DMS114 treated with DMSO at 0.1 percent for 48 hours (cell line): ENCODE measurements at regions not wholly inside any gene's neighbourhood (a gene's known extent, or its start where the extent isn't known, plus 50 kb on each side); places are given as distances from the start of the nearest gene placed in this dataset.

Source experiments
- DNase-seq: peaks from one replicate; lab custom pipeline; 2025; ENCODE audit not compliant: unreplicated experiment; lab: John Stamatoyannopoulos, UW

GRCh38 chrX:21126661-21127060, 247.6 kb upstream of the CNKSR2 start:
- DNase-seq = no peak

GRCh38 chrX:21131346-21131745, 242.9 kb upstream of the CNKSR2 start:
- DNase-seq = no peak

GRCh38 chrX:21131786-21132185, 242.4 kb upstream of the CNKSR2 start:
- DNase-seq = no peak

DNA sequence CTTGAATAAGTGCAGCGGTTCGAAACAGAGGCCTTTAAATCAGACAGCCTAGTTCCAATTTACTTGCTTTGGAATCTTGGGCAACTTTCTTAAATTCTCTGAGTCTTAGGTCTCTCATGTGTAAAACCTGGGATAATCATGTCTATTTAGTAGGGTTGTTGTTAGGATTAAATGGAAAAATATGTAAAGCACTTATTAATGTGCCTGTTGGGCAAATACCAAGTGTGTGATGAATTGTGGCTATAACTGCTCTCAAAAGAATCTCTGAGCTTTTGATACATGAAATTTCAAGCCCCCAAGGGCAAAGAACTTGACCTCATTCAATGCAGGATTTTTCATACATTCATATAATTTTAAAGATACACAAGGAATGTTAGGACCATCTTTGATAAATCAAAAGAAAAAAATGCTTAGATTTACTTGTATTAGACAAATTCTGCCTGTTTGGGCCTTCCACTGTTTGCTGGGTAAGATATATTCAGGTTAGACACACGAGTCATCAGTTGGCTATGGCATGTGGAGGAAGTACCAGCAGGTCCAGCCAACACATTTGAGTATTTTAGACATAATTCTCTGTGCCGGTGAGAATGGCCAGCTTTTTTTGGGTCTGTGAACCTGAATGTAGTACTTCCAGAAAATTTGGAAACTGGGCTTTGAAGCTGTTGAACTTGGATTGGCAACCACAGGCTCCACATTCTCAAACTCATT, 241.4 kb upstream of the CNKSR2 start:
- DNase-seq = no peak

DNA sequence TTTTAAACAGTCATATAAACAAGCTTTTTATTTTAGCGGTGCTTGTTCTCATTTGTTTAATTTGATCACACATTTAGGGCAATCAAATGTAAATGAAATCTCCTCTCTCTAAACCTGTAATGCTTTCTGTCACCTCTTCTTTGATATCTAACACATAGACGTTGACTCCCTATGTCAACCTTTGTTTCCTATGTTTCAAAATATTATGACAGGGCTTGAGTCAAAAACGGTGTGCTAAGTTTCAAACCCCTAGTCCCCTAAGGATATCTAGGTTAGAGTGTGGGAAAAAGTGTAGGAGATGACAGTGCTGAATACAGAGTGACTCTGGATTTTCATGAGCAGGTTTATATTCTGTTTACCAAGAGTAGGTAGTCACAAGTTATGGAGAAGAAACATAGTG, 224.0 kb upstream of the CNKSR2 start:
- no peak for DNase-seq

GRCh38 chrX:21151051-21151450, 223.2 kb upstream of the CNKSR2 start:
- DNase-seq = no peak

- DNase-seq = no peak
Observed at GRCh38 chrX:21153033-21153432, 221.2 kb upstream of the CNKSR2 start.

DNA sequence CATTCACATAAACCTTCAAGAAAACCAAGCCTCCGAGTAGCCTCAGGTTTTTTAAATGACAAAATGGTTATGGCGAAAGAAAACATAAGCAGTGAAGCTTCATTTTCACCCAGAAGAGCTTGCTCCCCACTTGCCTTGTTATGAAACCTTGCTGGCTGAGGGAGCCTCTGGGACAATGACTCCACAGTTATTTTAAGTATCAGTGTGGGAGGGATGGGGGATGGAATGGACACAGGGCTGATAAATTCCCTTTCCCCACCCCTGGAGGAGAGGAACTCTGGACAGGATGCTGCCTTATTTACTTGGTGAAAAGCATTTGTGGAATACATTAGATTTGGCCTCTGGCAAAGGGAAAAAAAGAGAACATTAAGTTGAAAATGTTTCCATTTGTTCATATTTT, 220.7 kb upstream of the CNKSR2 start:
- no peak for DNase-seq

- DNase-seq = no peak
Observed at GRCh38 chrX:21155916-21156315, 218.3 kb upstream of the CNKSR2 start.

GRCh38 chrX:21156632-21157031, 217.6 kb upstream of the CNKSR2 start:
- no peak for DNase-seq

DNA sequence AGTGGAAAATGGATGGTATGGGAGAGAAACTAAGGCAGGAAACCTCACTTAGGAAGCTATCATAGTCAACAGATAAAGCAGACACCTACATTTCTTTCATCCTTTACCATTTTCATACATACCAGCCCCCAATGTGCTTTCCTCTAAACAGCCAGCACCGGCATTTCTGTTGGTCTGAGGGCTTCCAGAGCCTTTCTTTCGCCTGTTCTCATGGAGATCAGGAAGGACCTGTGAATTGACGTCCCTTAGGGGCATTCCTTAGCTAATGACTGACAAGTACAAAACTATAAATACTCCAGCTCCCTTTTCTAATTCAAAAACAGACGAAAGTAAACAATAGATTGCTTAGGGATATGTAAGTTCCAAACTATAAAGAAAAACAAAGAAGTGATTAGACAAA, 215.5 kb upstream of the CNKSR2 start:
- DNase-seq = no peak

GRCh38 chrX:21166272-21166982, 207.8 kb upstream of the CNKSR2 start:
- peak; percentile 60 for DNase-seq

DNA sequence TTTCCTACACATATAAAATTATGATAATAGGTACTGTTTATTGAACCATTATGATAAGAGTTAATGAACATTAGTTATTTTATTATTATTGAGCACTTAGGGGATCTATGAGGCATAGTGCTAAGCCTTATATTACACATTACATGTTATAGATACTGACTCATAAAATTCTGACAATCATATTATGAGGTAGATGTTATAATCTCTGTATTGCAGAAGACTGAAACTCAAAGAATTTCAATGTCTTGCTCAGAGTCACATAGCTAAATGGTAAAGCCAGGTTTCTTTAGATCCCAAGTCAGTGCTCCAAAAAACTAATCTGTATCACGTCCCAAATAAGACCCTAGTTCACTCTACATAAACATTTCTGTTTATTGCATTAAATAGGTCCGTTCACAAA, 207.2 kb upstream of the CNKSR2 start:
- DNase-seq = no peak

DNA sequence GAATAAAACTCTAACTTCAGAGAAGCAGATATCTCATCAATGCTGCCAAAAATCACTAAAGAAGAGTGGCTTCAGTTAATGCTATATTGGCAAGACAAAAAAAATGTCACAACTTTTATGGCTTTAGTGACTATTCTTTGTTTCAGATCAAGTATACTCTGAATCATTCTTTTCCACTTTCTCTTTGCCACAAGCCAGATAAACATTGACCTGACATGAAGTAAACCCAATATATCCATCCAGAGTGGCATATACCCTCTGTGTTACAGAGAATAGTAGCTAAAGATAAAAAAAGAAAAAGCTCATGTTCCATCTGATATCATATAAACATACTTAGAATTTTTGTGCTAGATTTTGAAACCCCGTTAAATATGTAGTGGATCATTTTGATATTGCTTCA, 206.7 kb upstream of the CNKSR2 start:
- no peak for DNase-seq

DNA sequence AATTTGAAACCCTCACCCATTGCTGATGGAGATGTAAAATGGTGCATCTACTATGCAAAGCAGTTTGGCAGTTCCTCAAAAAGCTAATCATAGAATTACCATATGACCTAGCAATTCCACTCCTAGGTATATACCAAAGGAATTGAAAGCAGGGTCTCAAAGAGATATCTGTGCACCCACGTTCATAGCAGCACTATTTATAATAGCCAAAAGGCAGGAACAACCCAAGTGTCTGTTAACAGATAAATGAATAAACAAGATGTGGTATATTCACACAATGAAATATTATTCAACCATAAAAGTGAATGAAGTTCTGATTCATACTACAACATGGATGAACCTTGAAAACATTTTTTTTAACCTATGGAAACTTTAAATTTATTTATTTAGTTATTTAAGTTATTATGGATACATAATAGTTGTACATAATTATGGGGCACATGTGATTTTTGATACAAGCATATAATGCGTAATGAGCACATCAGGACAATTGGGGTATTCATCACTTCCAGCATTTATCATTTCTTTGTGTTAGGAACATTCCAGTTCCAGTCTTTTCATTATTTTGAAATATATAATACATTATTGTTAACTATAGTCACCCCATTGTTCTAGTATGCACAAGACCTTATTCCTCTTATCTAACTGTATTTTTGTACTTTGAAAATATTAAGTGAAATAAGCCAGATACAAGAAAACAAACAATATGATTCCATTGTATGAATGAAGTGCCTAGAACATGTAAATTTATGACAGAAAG, 205.6 kb upstream of the CNKSR2 start:
- no peak for DNase-seq

DNA sequence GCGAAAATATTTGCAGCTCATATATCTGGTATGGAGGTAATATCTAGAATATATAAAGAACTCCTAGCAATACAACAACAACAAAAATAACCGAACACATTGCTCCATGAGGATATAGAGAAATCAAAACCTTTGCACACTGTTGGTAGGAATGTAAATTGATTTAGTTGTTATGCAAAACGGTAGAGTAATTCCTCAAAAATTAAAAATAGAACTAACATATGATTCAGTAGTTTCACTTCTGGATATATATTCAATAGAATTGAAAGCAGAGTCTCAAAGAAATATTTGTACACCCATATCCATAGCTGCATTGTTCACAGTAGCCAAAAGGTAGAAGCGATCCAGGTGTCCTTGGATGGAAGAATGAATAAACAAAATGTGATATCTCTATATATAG, 203.0 kb upstream of the CNKSR2 start:
- no peak for DNase-seq

- DNase-seq = no peak
Observed at GRCh38 chrX:21174439-21174838, 199.8 kb upstream of the CNKSR2 start.

DNA sequence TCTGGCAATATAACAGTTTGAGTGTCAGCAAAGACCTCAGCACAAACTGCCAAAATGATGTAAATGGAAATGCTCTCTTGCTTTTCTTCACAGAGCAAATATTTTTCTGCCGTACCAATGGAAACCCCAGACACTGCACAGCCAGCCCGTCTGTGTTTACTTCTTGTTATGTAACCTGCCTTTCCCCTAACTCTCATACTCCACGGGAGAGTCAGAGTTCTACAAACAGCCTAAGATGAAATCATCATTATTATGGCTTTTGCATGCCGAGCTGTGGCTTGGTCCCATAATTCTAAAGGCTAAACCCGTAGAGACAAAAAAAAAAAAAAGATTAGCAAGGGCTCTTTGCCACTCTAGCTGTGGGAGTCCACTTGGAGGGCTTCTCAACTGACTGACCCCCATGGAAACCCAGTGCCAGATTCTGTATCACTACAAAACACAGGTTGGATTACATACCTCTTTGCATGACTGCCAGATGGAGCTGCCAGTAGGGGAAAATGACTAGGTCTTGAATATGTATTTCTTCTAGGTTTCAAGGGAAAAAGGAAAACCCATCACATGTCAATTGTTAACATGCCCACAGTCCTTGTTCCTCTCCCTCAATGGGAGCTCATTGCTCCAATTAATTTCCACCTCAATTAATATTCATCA, 197.2 kb upstream of the CNKSR2 start:
- DNase-seq = no peak

- no peak for DNase-seq
Observed at GRCh38 chrX:21181232-21181853, 192.9 kb upstream of the CNKSR2 start.

- no peak for DNase-seq
Observed at GRCh38 chrX:21193196-21193595, 181.0 kb upstream of the CNKSR2 start.

GRCh38 chrX:21194526-21194925, 179.7 kb upstream of the CNKSR2 start:
- DNase-seq = no peak
